ENCODE measurements at regions not wholly inside any gene's neighbourhood (a gene's known extent, or its start where the extent isn't known, plus 50 kb on each side); places are given as distances from the start of the nearest gene placed in this dataset.

GRCh38 chr18:61272793-61273192 lies 60.4 kb upstream of the CDH20 start:
- no peak overlapping the region for H2AFZ ChIP-seq (ENCODE audit: low read length)
- no peak overlapping the region for H3K27ac ChIP-seq (ENCODE audit: insufficient read length, low read depth, low read length)
- H4K20me1 ChIP-seq (ENCODE audit: control insufficient read depth, insufficient read depth, insufficient read length), result no peaks in the 10 kb centered on the region
- H4K91ac ChIP-seq (ENCODE audit: insufficient read length, low read depth, low read length), result no peak overlapping the region
- no peak overlapping the region for H2BK12ac ChIP-seq (ENCODE audit: insufficient read length, low read depth, low read length)
- no peak overlapping the region for H3K4me2 ChIP-seq (ENCODE audit: insufficient read depth, insufficient read length, low read length)
- no peak overlapping the region for H3K14ac ChIP-seq (ENCODE audit: insufficient read depth, low read length)
- H4K5ac ChIP-seq (ENCODE audit: insufficient read length, low read depth, low read length), result no peak overlapping the region
- no peak overlapping the region for H3K18ac ChIP-seq (ENCODE audit: insufficient read length, low read depth, low read length)
- no peaks in the 10 kb centered on the region for H3K23me2 ChIP-seq (ENCODE audit: insufficient read length, low read depth, low read length, poor library complexity, severe bottlenecking)
- H3K4me1 ChIP-seq (ENCODE audit: insufficient read depth, low read length), result peaks cover 3% of the 10 kb centered on the region; the same call in 1 of the 2 replicates
- H3K9me3 Mint-ChIP-seq, result peaks cover 4 to 17% of the 10 kb centered on the region in 2 experiments; a peak in 2 of 5 replicates
- H3K27ac Mint-ChIP-seq, result no peak overlapping the region
- peaks cover 32% of the 10 kb centered on the region for H3K27me3 Mint-ChIP-seq (ENCODE audit: low read depth)
- H3K56ac ChIP-seq (ENCODE audit: insufficient read length, low read depth, low read length), result no peak overlapping the region
- DNase-seq, result no peak
- H2BK15ac ChIP-seq (ENCODE audit: low read depth, low read length), result no peak overlapping the region
- no peak overlapping the region for H3K23ac ChIP-seq (ENCODE audit: insufficient read length, low read depth, low read length)
- no peak overlapping the region for H2BK120ac ChIP-seq (ENCODE audit: low read depth, low read length, poor library complexity, severe bottlenecking)
- peaks cover 29 to 34% of the 10 kb centered on the region in 2 experiments for H3K4me1 Mint-ChIP-seq
- H3K79me2 ChIP-seq (ENCODE audit: insufficient read depth, low read length), result no peaks in the 10 kb centered on the region
- WGBS (ENCODE audit: extremely low coverage, insufficient read length, low lambda C conversion rate), result no CpG with 5 or more reads among the region's 2 CpGs
- TF ChIP-seq, protein P1, sequence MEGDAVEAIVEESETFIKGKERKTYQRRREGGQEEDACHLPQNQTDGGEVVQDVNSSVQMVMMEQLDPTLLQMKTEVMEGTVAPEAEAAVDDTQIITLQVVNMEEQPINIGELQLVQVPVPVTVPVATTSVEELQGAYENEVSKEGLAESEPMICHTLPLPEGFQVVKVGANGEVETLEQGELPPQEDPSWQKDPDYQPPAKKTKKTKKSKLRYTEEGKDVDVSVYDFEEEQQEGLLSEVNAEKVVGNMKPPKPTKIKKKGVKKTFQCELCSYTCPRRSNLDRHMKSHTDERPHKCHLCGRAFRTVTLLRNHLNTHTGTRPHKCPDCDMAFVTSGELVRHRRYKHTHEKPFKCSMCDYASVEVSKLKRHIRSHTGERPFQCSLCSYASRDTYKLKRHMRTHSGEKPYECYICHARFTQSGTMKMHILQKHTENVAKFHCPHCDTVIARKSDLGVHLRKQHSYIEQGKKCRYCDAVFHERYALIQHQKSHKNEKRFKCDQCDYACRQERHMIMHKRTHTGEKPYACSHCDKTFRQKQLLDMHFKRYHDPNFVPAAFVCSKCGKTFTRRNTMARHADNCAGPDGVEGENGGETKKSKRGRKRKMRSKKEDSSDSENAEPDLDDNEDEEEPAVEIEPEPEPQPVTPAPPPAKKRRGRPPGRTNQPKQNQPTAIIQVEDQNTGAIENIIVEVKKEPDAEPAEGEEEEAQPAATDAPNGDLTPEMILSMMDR (conservative IDR thresholded peaks at IDR 0.05), result no peak
- no peaks in the 10 kb centered on the region for H3K79me1 ChIP-seq (ENCODE audit: insufficient read depth, low read depth, low read length, poor library complexity, severe bottlenecking)
- H3T11ph ChIP-seq (ENCODE audit: low read length), result no peak overlapping the region
- no peak overlapping the region for H2BK5ac ChIP-seq (ENCODE audit: insufficient read length, low read length)
- H3K4ac ChIP-seq (ENCODE audit: low read depth, low read length), result no peak overlapping the region
- H3K9me3 ChIP-seq (ENCODE audit: control insufficient read depth, low read depth, low read length), result no peaks in the 10 kb centered on the region
- no peak overlapping the region for H3K9ac ChIP-seq (ENCODE audit: extremely low read depth, insufficient read length, low read length)
- no peak overlapping the region for H4K8ac ChIP-seq (replicated peaks; ENCODE audit: insufficient read length, low read depth, low read length)
- H3K27me3 ChIP-seq (ENCODE audit: insufficient read depth, low read length), result no peaks in the 10 kb centered on the region; the same call in 1 of the 2 replicates
- no peak overlapping the region for H3K4me3 Mint-ChIP-seq
- peaks cover 0 to 4% (median 2%) of the 10 kb centered on the region in 3 experiments; a peak in 2 of 7 replicates for H3K36me3 Mint-ChIP-seq (ENCODE audit: insufficient read depth in 1 of 3, low read depth in 3 of 3)
- no peak overlapping the region for H2AK5ac ChIP-seq (ENCODE audit: insufficient read length, low read length)
- H2BK20ac ChIP-seq (ENCODE audit: low read depth, low read length, poor library complexity, severe bottlenecking), result no peak overlapping the region
